ENCODE measurements at regions not wholly inside any gene's neighbourhood (a gene's known extent, or its start where the extent isn't known, plus 50 kb on each side); places are given as distances from the start of the nearest gene placed in this dataset.
"Not testable (repeated sequence)": the region's sequence is repeated elsewhere in the genome, so short reads cannot be mapped to it uniquely, and the experiment has no call there.

- no peak for DNase-seq
Measured at GRCh38 chr5:123746683-123747360, 234.8 kb downstream of the CSNK1G3 start.

DNA sequence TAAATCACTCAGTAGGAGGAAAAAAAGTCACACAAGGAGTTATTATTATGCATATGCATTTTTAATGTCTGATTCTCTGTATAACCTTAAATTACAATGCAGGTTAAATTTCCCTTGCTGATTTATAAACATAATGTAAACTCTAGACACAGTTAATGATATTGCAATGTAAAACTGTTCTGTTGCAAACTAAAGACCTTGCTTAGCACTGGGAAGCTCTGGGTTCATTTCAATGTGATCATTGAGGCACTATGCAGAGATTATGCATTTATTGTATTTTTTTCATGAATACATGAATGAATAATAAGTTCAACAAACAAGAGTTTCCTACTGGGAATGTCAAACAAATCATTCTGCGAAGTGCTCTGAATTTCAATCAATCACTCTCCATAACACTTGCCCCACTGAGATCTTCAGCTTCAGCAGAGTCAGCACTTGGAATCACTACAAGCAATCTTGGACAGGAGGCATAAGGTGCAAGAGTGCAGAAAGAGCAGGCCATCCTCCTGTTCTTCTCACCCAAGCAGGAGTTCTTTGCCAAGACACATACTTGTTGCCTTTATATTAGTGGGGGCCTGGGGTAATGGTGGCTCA is 232.1 kb downstream of the CSNK1G3 start:
- no peak for DNase-seq

DNA sequence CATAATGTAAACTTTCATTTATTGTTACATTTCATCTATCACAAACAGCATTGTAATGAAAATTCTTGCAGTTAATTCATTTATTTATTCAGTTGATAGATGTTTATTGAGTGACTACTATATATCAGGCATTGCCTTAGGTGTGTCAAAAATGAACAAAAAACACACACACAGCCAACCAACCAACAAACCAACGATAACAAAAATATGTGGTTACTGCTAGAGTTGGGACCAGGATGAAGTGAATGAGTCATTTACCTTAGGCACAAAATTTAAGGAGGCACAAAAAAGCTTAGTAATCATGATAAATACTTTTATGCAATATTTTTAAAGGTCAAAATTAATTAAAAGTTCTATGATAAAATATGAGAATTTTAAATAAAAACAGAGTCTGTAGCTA is 223.4 kb downstream of the CSNK1G3 start:
- no peak for DNase-seq

- no peak for DNase-seq
Measured at GRCh38 chr5:123732257-123732656, 220.3 kb downstream of the CSNK1G3 start.

DNA sequence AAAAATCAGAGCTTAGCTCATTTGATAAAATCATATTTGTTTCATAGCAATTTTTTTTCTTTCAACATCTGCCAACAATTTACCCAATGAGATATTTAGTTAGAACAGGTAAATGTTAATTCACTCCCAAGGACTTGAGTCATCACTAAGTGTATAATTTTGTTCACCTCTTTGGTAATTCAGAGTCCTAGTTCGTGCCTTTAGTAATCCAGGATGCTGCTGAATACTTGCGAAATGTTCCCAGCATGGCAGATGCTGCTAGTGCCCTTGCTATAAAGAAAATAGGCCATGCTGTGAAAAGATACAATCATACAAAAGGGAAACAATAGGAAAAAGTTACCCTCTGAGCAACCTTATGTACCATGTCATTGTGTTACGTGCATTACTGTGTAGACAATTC is 210.5 kb downstream of the CSNK1G3 start:
- no peak for DNase-seq

GRCh38 chr5:123721675-123722276 is 209.8 kb downstream of the CSNK1G3 start:
- DNase-seq, result no peak

- DNase-seq, result no peak
Measured at GRCh38 chr5:123720955-123721354, 209.0 kb downstream of the CSNK1G3 start.

DNA sequence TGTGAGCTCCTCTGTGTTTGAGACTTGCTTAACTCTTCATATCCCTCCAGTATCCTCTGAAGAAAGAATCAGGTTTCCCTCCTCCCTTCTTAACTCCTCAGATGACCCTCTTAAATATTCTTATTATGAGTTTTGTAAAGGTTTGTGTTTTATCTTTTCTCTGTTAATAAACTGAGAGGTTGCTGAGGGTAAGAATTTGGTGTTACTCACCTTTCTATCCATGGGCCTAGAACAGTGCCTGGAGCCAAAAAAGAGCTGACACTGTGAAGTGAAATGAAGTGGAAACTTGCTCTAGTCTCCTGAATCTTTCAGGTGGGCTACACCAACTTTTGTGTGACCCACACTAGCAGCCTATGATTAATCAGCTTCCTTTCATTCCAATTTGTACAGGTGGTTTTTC is 208.4 kb downstream of the CSNK1G3 start:
- DNase-seq, result no peak

GRCh38 chr5:123719004-123719403 is 207.0 kb downstream of the CSNK1G3 start:
- DNase-seq, result no peak

DNA sequence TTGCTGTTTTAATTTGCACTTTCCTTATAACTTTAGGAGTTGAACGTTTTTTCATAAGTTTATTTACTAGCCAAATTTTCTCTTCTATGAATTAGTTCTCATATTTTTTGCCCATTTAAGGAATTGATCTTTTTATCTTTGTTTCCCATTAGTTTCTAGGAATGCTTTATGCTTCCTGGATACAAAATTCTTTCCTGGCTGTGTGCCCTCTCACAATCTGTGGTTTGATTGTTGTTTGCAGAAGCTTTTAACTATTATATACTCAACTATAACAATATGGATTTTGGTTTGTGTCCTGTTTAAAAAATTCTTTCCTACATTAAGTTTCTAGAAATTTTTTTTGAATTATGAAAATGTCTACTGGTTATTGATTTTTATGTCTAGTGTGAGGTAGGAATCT is 206.3 kb downstream of the CSNK1G3 start:
- no peak for DNase-seq

DNA sequence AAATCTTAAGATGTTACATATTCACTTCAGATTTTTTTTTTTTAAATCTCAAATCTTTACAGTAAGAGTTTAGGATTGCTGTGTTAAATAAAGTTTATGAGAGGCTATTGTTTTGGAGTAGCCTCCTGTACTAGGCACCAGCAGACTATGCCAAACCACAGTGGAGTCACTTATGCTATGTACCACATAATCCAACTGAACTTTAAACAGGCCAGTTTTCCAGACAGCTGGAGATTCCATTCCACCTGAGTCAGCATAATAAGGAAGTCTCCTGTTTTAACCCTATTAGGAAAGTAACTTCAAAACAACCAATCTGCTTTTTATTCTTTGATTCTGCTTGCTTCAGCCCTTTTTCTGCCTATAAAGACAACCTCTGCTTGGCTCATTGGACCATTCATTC is 205.2 kb downstream of the CSNK1G3 start:
- no peak for DNase-seq

GRCh38 chr5:123710031-123710430 is 198.1 kb downstream of the CSNK1G3 start:
- DNase-seq, result no peak

DNA sequence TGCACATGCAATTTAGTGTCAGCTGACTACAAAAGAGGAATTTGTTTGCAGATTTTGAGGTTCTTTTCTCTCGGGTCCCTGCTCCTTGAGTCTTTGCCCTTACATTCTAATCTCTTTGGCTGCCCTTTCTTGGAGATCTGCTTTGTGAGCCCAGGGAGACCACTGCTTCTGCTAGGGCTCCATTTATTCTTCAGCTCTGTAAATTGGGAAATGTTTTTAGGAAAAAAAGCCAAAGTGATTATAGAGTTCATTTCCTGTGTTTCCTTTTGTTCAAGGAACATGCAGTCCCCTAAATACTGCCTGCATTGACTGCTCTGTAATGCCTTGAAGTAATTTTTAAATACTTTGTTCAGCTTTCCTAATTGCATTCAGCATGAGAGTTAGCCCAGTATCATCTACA is 197.4 kb downstream of the CSNK1G3 start:
- no peak for DNase-seq

- DNase-seq, result no peak
Measured at GRCh38 chr5:123708074-123708806, 196.3 kb downstream of the CSNK1G3 start.

DNA sequence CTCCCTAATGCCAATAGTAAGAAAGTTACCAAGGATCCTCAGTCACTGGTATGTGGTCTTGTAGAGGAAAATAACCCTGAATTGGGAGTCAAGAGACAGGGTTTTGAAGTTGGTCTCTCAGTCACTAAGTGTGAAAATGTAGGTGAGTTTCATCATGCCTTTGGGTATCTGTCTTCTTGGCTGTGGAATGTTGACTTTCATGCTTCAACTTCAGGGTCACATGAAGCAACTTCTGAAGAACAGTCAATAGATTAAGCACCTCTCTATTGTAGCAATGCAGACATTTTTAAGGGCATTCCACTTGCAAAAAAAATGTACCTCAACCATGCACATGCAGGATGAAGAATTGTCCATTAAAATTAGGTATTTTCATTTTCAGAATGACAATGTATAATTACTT is 194.6 kb downstream of the CSNK1G3 start:
- no peak for DNase-seq

- DNase-seq, result no peak
Measured at GRCh38 chr5:123705741-123706140, 193.8 kb downstream of the CSNK1G3 start.

- no peak for DNase-seq
Measured at GRCh38 chr5:123701511-123702200, 189.7 kb downstream of the CSNK1G3 start.

GRCh38 chr5:123700624-123701287 is 188.8 kb downstream of the CSNK1G3 start:
- no peak for DNase-seq

GRCh38 chr5:123699571-123699970 is 187.6 kb downstream of the CSNK1G3 start:
- DNase-seq, result no peak

GRCh38 chr5:123698937-123699336 is 187.0 kb downstream of the CSNK1G3 start:
- not testable (repeated sequence) for DNase-seq

- no peak for DNase-seq
Measured at GRCh38 chr5:123696921-123697341, 185.0 kb downstream of the CSNK1G3 start.

- no peak for DNase-seq
Measured at GRCh38 chr5:123690821-123691220, 178.8 kb downstream of the CSNK1G3 start.

DNA sequence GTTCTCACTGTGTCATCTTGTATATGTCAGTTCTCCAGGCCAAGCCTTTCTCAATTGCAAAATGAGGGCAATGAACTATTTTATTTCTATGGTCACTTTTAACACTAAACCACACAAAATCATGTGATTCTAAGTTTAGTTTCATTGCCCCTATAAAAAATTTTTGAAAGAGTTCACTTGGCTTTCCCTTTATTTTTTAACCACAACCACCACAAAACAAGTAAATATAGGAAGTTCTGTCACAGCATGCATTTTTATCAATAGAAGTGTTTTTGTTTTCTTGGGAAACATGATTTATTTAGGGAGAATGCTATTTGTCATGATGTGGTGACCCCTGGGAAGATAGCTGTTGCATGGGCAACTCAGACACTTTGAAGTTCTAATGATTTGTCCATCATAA is 169.1 kb downstream of the CSNK1G3 start:
- no peak for DNase-seq

Data from CD4-positive, alpha-beta T cell treated with Interleukin-1 beta for 1 hour (primary cell).